ENCODE measurements at regions not wholly inside any gene's neighbourhood (a gene's known extent, or its start where the extent isn't known, plus 50 kb on each side); places are given as distances from the start of the nearest gene placed in this dataset.

GRCh38 chr14:71588576-71589215 is 343.5 kb upstream of the RGS6 start:
- H3K27ac ChIP-seq (ENCODE audit: insufficient read depth in 1 of 2, low read depth in 1 of 2, low read length in 2 of 2, poor library complexity in 1 of 2, severe bottlenecking in 2 of 2) = no peak overlapping the region
- no peaks in the 10 kb centered on the region for H3K9me3 ChIP-seq (ENCODE audit: control extremely low read depth in 1 of 5, control insufficient read depth in 4 of 5, insufficient read depth in 2 of 5, low read depth in 1 of 5, low read length in 4 of 5)
- POLR2A ChIA-PET = no interaction called here
- no peak overlapping the region for H3K4me3 ChIP-seq (ENCODE audit: control insufficient read depth in 1 of 7, extremely low read depth in 1 of 7, insufficient read depth in 4 of 7, low read depth in 2 of 7, low read length in 6 of 7)
- H3K27me3 ChIP-seq (replicated peaks in 2 of 5; ENCODE audit: control insufficient read depth in 4 of 5, insufficient read depth in 5 of 5, low read length in 4 of 5) = peaks cover 0 to 85% (median 40%) of the 10 kb centered on the region in 5 experiments
- peaks cover 6 to 18% (median 12%) of the 10 kb centered on the region in 4 experiments for H3K4me1 ChIP-seq (ENCODE audit: control extremely low read depth in 1 of 4, control insufficient read depth in 4 of 4, insufficient read depth in 4 of 4, low read length in 3 of 4)
- H3K36me3 ChIP-seq (ENCODE audit: control insufficient read depth in 4 of 4, insufficient read depth in 4 of 4, low read length in 3 of 4) = no peaks in the 10 kb centered on the region
- WGBS (ENCODE audit: insufficient coverage) = 99% methylated on average over 10 of the region's 10 CpGs
- CTCF ChIA-PET = no interaction called here
- no peak for DNase-seq

- H3K36me3 ChIP-seq (ENCODE audit: control insufficient read depth in 4 of 4, insufficient read depth in 4 of 4, low read length in 3 of 4) = no peaks in the 10 kb centered on the region
- peaks cover 6 to 18% (median 12%) of the 10 kb centered on the region in 4 experiments for H3K4me1 ChIP-seq (ENCODE audit: control extremely low read depth in 1 of 4, control insufficient read depth in 4 of 4, insufficient read depth in 4 of 4, low read length in 3 of 4)
- DNase-seq = no peak
- H3K4me3 ChIP-seq (ENCODE audit: control insufficient read depth in 1 of 7, extremely low read depth in 1 of 7, insufficient read depth in 4 of 7, low read depth in 2 of 7, low read length in 6 of 7) = no peak overlapping the region
- peaks cover 0 to 83% (median 36%) of the 10 kb centered on the region in 5 experiments for H3K27me3 ChIP-seq (replicated peaks in 2 of 5; ENCODE audit: control insufficient read depth in 4 of 5, insufficient read depth in 5 of 5, low read length in 4 of 5)
- no CpG with 5 or more reads among the region's 2 CpGs for WGBS (ENCODE audit: insufficient coverage)
- CTCF ChIA-PET = no interaction called here
- H3K9me3 ChIP-seq (ENCODE audit: control extremely low read depth in 1 of 5, control insufficient read depth in 4 of 5, insufficient read depth in 2 of 5, low read depth in 1 of 5, low read length in 4 of 5) = no peaks in the 10 kb centered on the region
- H3K27ac ChIP-seq (ENCODE audit: insufficient read depth in 1 of 2, low read depth in 1 of 2, low read length in 2 of 2, poor library complexity in 1 of 2, severe bottlenecking in 2 of 2) = no peak overlapping the region
- POLR2A ChIA-PET = no interaction called here
These were observed 342.6 kb upstream of the RGS6 start for GRCh38 chr14:71589609-71590008.

GRCh38 chr14:71590131-71590530 is 342.1 kb upstream of the RGS6 start:
- no peaks in the 10 kb centered on the region for H3K36me3 ChIP-seq (ENCODE audit: control insufficient read depth in 4 of 4, insufficient read depth in 4 of 4, low read length in 3 of 4)
- no peak overlapping the region for H3K4me3 ChIP-seq (ENCODE audit: control insufficient read depth in 1 of 7, extremely low read depth in 1 of 7, insufficient read depth in 4 of 7, low read depth in 2 of 7, low read length in 6 of 7)
- no peak for DNase-seq
- peaks cover 6 to 18% (median 12%) of the 10 kb centered on the region in 4 experiments for H3K4me1 ChIP-seq (ENCODE audit: control extremely low read depth in 1 of 4, control insufficient read depth in 4 of 4, insufficient read depth in 4 of 4, low read length in 3 of 4)
- CTCF ChIA-PET = interaction anchor here (0.9 kb wide), 1 partner anchor 11 kb away, joined by 3 read pairs; no protein-coding TSS in a partner anchor
- POLR2A ChIA-PET = no interaction called here
- H3K27ac ChIP-seq (ENCODE audit: insufficient read depth in 1 of 2, low read depth in 1 of 2, low read length in 2 of 2, poor library complexity in 1 of 2, severe bottlenecking in 2 of 2) = no peak overlapping the region
- peaks cover 0 to 84% (median 37%) of the 10 kb centered on the region in 5 experiments for H3K27me3 ChIP-seq (replicated peaks in 2 of 5; ENCODE audit: control insufficient read depth in 4 of 5, insufficient read depth in 5 of 5, low read length in 4 of 5)
- 87% methylated on average over 2 of the region's 5 CpGs for WGBS (ENCODE audit: insufficient coverage)
- no peaks in the 10 kb centered on the region for H3K9me3 ChIP-seq (ENCODE audit: control extremely low read depth in 1 of 5, control insufficient read depth in 4 of 5, insufficient read depth in 2 of 5, low read depth in 1 of 5, low read length in 4 of 5)

- H3K27ac ChIP-seq (ENCODE audit: insufficient read depth in 1 of 2, low read depth in 1 of 2, low read length in 2 of 2, poor library complexity in 1 of 2, severe bottlenecking in 2 of 2) = no peak overlapping the region
- H3K36me3 ChIP-seq (ENCODE audit: control insufficient read depth in 4 of 4, insufficient read depth in 4 of 4, low read length in 3 of 4) = no peaks in the 10 kb centered on the region
- CTCF ChIA-PET = interaction anchor here (0.9 to 1.3 kb wide), 2 partner anchors 12 to 187 kb away, joined by 3 read pairs; no protein-coding TSS in a partner anchor
- H3K4me1 ChIP-seq (ENCODE audit: control extremely low read depth in 1 of 4, control insufficient read depth in 4 of 4, insufficient read depth in 4 of 4, low read length in 3 of 4) = peaks cover 6 to 18% (median 12%) of the 10 kb centered on the region in 4 experiments
- no peak for DNase-seq
- H3K9me3 ChIP-seq (ENCODE audit: control extremely low read depth in 1 of 5, control insufficient read depth in 4 of 5, insufficient read depth in 2 of 5, low read depth in 1 of 5, low read length in 4 of 5) = no peaks in the 10 kb centered on the region
- POLR2A ChIA-PET = no interaction called here
- H3K4me3 ChIP-seq (ENCODE audit: control insufficient read depth in 1 of 7, extremely low read depth in 1 of 7, insufficient read depth in 4 of 7, low read depth in 2 of 7, low read length in 6 of 7) = no peak overlapping the region
- H3K27me3 ChIP-seq (replicated peaks in 2 of 5; ENCODE audit: control insufficient read depth in 4 of 5, insufficient read depth in 5 of 5, low read length in 4 of 5) = peaks cover 0 to 83% (median 42%) of the 10 kb centered on the region in 5 experiments
These were observed 341.0 kb upstream of the RGS6 start for GRCh38 chr14:71591231-71591630.

- Histone ChIP-seq H3K4me3 (ENCODE audit: control insufficient read depth in 1 of 7, extremely low read depth in 1 of 7, insufficient read depth in 4 of 7, low read depth in 2 of 7, low read length in 6 of 7) (no peak overlapping the region), H3K36me3 (ENCODE audit: control insufficient read depth in 4 of 4, insufficient read depth in 4 of 4, low read length in 3 of 4) (no peaks in the 10 kb centered on the region), H3K4me1 (ENCODE audit: control extremely low read depth in 1 of 4, control insufficient read depth in 4 of 4, insufficient read depth in 4 of 4, low read length in 3 of 4) (peaks cover 6 to 18% (median 12%) of the 10 kb centered on the region in 4 experiments), H3K27ac (ENCODE audit: insufficient read depth in 1 of 2, low read depth in 1 of 2, low read length in 2 of 2, poor library complexity in 1 of 2, severe bottlenecking in 2 of 2) (no peak overlapping the region), H3K9me3 (ENCODE audit: control extremely low read depth in 1 of 5, control insufficient read depth in 4 of 5, insufficient read depth in 2 of 5, low read depth in 1 of 5, low read length in 4 of 5) (no peaks in the 10 kb centered on the region), H3K27me3 (replicated peaks in 2 of 5; ENCODE audit: control insufficient read depth in 4 of 5, insufficient read depth in 5 of 5, low read length in 4 of 5) (peaks cover 0 to 81% (median 37%) of the 10 kb centered on the region in 5 experiments)
- WGBS (ENCODE audit: insufficient coverage) = no CpG with 5 or more reads among the region's 1 CpG
- POLR2A ChIA-PET = interaction anchor here (0.7 kb wide), 1 partner anchor 349 kb away, joined by 3 read pairs; no protein-coding TSS in a partner anchor
- CTCF ChIA-PET = interaction anchor here (1.3 kb wide), 1 partner anchor 188 kb away, joined by 3 read pairs; no protein-coding TSS in a partner anchor
- peak; percentile 54 to 80 (median 71) for DNase-seq
These were observed 340.3 kb upstream of the RGS6 start for GRCh38 chr14:71591929-71592328.

GRCh38 chr14:71592361-71592760 is 339.9 kb upstream of the RGS6 start:
- 20% methylated on average over 1 of the region's 2 CpGs for WGBS (ENCODE audit: insufficient coverage)
- no peak overlapping the region for H3K27ac ChIP-seq (ENCODE audit: insufficient read depth in 1 of 2, low read depth in 1 of 2, low read length in 2 of 2, poor library complexity in 1 of 2, severe bottlenecking in 2 of 2)
- H3K4me3 ChIP-seq (ENCODE audit: control insufficient read depth in 1 of 7, extremely low read depth in 1 of 7, insufficient read depth in 4 of 7, low read depth in 2 of 7, low read length in 6 of 7) = no peak overlapping the region
- peaks cover 0 to 78% (median 37%) of the 10 kb centered on the region in 5 experiments for H3K27me3 ChIP-seq (replicated peaks in 2 of 5; ENCODE audit: control insufficient read depth in 4 of 5, insufficient read depth in 5 of 5, low read length in 4 of 5)
- DNase-seq = no peak
- H3K9me3 ChIP-seq (ENCODE audit: control extremely low read depth in 1 of 5, control insufficient read depth in 4 of 5, insufficient read depth in 2 of 5, low read depth in 1 of 5, low read length in 4 of 5) = no peaks in the 10 kb centered on the region
- POLR2A ChIA-PET = interaction anchor here (0.7 kb wide), 1 partner anchor 349 kb away, joined by 3 read pairs; no protein-coding TSS in a partner anchor
- no peaks in the 10 kb centered on the region for H3K36me3 ChIP-seq (ENCODE audit: control insufficient read depth in 4 of 4, insufficient read depth in 4 of 4, low read length in 3 of 4)
- H3K4me1 ChIP-seq (ENCODE audit: control extremely low read depth in 1 of 4, control insufficient read depth in 4 of 4, insufficient read depth in 4 of 4, low read length in 3 of 4) = peaks cover 6 to 18% (median 12%) of the 10 kb centered on the region in 4 experiments
- CTCF ChIA-PET = interaction anchor here (1.3 kb wide), 1 partner anchor 188 kb away, joined by 3 read pairs; no protein-coding TSS in a partner anchor

GRCh38 chr14:71593966-71594365 is 338.3 kb upstream of the RGS6 start:
- POLR2A ChIA-PET = interaction anchor here (0.6 kb wide), 1 partner anchor 263 kb away, joined by 3 read pairs; no protein-coding TSS in a partner anchor
- Histone ChIP-seq H3K9me3 (ENCODE audit: control extremely low read depth in 1 of 5, control insufficient read depth in 4 of 5, insufficient read depth in 2 of 5, low read depth in 1 of 5, low read length in 4 of 5) (peaks cover 0 to 3% (median 0%) of the 10 kb centered on the region in 5 experiments), H3K36me3 (ENCODE audit: control insufficient read depth in 4 of 4, insufficient read depth in 4 of 4, low read length in 3 of 4) (no peaks in the 10 kb centered on the region), H3K27ac (ENCODE audit: insufficient read depth in 1 of 2, low read depth in 1 of 2, low read length in 2 of 2, poor library complexity in 1 of 2, severe bottlenecking in 2 of 2) (no peak overlapping the region), H3K4me3 (ENCODE audit: control insufficient read depth in 1 of 7, extremely low read depth in 1 of 7, insufficient read depth in 4 of 7, low read depth in 2 of 7, low read length in 6 of 7) (no peak overlapping the region), H3K4me1 (ENCODE audit: control extremely low read depth in 1 of 4, control insufficient read depth in 4 of 4, insufficient read depth in 4 of 4, low read length in 3 of 4) (peaks cover 6 to 25% (median 13%) of the 10 kb centered on the region in 4 experiments), H3K27me3 (replicated peaks in 2 of 5; ENCODE audit: control insufficient read depth in 4 of 5, insufficient read depth in 5 of 5, low read length in 4 of 5) (peaks cover 0 to 68% (median 24%) of the 10 kb centered on the region in 5 experiments)
- WGBS (ENCODE audit: insufficient coverage) = no CpG with 5 or more reads among the region's 1 CpG
- CTCF ChIA-PET = no interaction called here
- DNase-seq = no peak
